SJCRH30 (cell line): ENCODE measurements at regions not wholly inside any gene's neighbourhood (a gene's known extent, or its start where the extent isn't known, plus 50 kb on each side); places are given as distances from the start of the nearest gene placed in this dataset.

ENCODE experiments used
- DNase-seq, 2 experiments: peaks; one replicate each; pipeline ENCODE4 v3.0.0-alpha.2; 2015 to 2020
- H3K27ac ChIP-seq: fragments of 250-450 bp; sonication (Bioruptor Pico); 2 replicates; pipeline ENCODE4 v1.5.1; 2020; ENCODE audit warnings: mild to moderate bottlenecking, moderate library complexity
- H3K27me3 ChIP-seq: fragments of 250-450 bp; sonication (Bioruptor Pico); 2 replicates; pipeline ENCODE4 v1.5.1; 2020; ENCODE audit warnings: mild to moderate bottlenecking, moderate library complexity
- H3K36me3 ChIP-seq: fragments of 250-450 bp; sonication (Bioruptor Pico); 2 replicates; pipeline ENCODE4 v1.5.1; 2020; ENCODE audit warnings: mild to moderate bottlenecking, moderate library complexity
- H3K4me1 ChIP-seq: fragments of 250-450 bp; sonication (Bioruptor Pico); 2 replicates; pipeline ENCODE4 v1.5.1; 2020; ENCODE audit warnings: mild to moderate bottlenecking, moderate library complexity
- H3K4me3 ChIP-seq: fragments of 250-450 bp; sonication (Bioruptor Pico); 2 replicates; pipeline ENCODE4 v1.5.1; 2020; ENCODE audit warnings: mild to moderate bottlenecking, moderate library complexity
- H3K9me3 ChIP-seq: fragments of 250-450 bp; sonication (Bioruptor Pico); replicated peaks from 2 replicates; pipeline ENCODE4 v1.5.1; 2020; ENCODE audit warnings: mild to moderate bottlenecking, moderate library complexity

DNA sequence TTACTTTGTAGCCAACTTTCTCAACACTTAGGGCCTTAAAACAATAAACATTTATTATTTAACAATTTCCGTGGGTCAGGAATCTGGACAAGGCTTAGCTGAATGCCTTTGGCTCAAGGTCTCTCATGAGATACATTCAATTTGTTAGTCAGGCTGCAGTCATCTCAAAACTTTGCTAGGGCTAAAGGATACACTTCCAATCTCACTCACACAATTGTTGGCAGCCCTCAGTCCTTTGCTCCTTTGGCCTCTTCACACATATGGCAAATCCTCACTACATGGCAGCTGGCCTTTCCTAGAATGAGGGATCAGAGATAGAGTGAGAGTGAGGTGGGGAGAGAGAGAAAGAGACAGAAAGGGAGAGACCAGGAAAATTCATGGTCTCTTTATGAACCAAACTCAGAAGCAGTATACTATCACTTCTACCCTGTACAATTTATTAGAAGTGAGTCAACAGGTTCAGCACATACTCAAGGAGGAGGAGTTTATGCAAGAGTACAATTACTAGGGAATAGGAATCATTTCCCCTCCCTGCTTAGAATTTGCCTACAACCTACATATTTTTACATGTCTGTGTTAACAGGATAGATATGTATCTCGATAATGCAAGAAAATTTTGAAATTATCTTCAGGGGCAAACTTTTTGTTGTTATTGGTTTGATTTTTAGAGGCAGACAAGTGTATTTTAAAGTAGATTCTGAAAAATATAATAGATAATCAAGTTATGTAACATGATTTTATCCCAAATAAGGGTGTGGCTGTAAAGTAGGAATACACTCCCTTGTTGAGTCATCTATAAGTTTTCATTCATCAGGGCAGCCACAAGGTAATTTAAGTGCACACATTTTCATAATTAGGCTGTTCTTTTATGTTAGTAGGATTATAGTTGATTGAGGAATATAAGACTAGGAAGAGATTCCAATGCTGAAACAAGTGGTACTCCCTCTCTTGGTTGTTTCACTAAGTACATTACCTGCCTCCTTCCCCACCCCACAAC is 85.9 kb upstream of the HMGCLL1 start:
- Histone ChIP-seq H3K36me3 (no peaks in the 10 kb centered on the region), H3K27me3 (no peaks in the 10 kb centered on the region), H3K4me3 (no peak overlapping the region), H3K27ac (no peak overlapping the region), H3K9me3 (no peaks in the 10 kb centered on the region), H3K4me1 (no peaks in the 10 kb centered on the region)
- DNase-seq = no peak

DNA sequence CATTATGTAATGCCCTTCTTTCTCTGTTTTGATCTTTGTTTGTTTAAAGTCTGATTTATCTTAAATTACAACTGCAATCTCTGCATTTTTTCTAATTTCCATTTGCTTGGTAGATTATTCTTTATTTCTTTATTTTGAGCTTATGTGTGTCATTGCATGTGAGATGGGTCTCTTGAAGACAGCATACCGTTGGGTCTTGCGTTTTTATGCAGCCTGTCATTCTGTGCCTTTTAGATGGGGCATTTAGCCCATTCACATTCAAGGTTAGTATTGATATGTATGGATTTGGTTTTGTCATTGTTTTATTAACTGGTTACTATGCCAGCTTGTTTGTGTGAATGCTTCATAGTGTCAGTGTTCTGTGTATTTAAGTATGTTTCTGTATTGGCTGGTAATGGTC is 84.9 kb upstream of the HMGCLL1 start:
- H3K9me3 ChIP-seq = no peaks in the 10 kb centered on the region
- H3K4me1 ChIP-seq = no peaks in the 10 kb centered on the region
- no peaks in the 10 kb centered on the region for H3K36me3 ChIP-seq
- H3K4me3 ChIP-seq = no peak overlapping the region
- DNase-seq = no peak
- H3K27me3 ChIP-seq = no peaks in the 10 kb centered on the region
- H3K27ac ChIP-seq = no peak overlapping the region

DNA sequence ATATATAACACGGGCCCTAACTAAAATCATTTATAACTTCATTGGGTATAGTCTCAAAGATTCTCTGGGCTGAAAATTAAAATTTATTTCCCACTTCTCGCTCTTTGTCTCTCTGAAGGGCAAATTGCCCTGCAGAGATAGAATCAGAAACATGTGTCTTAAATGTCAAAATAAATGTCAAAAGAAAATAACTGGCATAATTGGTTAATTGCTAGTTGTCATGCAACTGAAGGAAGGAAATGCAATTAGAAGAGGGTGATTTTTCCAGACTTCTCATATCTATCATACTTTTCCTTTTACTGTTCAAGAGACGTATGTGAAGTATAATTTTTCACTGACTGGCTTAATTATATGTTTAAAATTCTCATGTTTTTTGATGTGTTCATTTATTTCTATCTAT is 80.3 kb upstream of the HMGCLL1 start:
- Histone ChIP-seq H3K27ac (no peak overlapping the region), H3K9me3 (no peaks in the 10 kb centered on the region), H3K4me1 (no peaks in the 10 kb centered on the region)

DNA sequence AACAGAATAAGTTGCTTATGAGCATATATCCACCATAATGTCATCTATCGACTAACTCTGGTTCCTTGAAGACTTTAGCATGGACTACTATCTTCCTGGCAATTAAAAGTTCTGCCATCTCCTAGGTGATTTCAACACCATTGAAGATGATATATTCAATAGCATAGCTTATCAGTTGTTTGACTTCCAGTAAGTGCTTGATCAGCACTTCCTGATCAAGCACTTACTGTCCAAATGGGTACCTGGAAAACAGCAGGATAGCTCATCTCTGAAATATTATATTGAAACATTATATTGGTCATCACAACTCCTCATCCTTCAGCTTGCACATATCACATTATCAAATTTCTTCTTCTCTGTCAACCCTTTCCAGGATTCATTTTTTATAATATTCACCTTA is 75.5 kb upstream of the HMGCLL1 start:
- DNase-seq = no peak
- Histone ChIP-seq H3K4me3 (no peak overlapping the region), H3K9me3 (no peaks in the 10 kb centered on the region), H3K4me1 (no peaks in the 10 kb centered on the region), H3K36me3 (no peaks in the 10 kb centered on the region), H3K27ac (no peak overlapping the region), H3K27me3 (no peaks in the 10 kb centered on the region)

More for the DNA sequence above, 80.3 kb upstream of the HMGCLL1 start:
- DNase-seq = no peak
- Histone ChIP-seq H3K27me3 (no peaks in the 10 kb centered on the region), H3K36me3 (no peaks in the 10 kb centered on the region), H3K4me3 (no peak overlapping the region)

DNA sequence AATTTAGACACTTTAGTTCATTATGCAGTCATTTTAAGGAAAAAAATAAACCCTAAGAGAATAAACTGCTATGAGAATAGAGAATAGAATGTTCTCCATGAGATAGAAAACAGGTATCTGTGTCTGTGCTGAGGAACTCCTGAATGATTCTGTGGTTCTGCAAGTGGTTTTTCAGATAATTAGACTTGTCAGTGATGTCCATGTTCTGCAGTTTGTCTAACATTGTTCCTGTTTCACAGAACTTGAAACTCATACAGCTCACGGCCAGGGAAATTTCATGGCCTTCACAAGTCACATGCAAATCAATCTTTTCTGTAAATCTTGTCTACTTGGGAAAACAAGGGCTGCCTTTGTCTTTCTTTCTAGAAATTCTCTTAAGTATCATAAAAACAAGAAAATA is 73.4 kb upstream of the HMGCLL1 start:
- H3K27ac ChIP-seq = no peak overlapping the region
- no peaks in the 10 kb centered on the region for H3K27me3 ChIP-seq
- no peaks in the 10 kb centered on the region for H3K9me3 ChIP-seq

DNA sequence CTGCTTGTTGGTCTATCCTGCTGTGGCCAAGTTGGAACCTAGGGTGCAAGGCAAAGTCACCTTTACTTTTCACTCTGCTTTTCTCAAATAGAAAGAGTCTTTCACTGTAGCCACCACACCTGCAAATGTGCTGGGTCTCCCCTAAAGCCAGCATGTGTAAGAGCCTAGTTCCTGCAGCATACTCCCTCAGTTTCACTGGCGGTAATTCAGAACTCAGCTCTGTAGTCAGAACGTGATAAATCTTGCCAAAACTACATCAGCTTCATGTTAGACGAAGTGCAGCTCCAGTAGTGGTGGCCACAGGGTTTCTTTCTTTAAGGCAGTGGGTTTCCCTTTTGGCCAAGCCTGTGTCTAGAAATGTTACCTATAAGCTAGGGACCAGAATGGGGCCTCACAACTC is 72.0 kb upstream of the HMGCLL1 start:
- no peaks in the 10 kb centered on the region for H3K27me3 ChIP-seq
- H3K4me3 ChIP-seq = no peak overlapping the region
- no peak for DNase-seq
- H3K36me3 ChIP-seq = no peaks in the 10 kb centered on the region
- peaks cover 2% of the 10 kb centered on the region; the same call in 1 of the 2 replicates for H3K9me3 ChIP-seq
- H3K4me1 ChIP-seq = no peaks in the 10 kb centered on the region
- no peak overlapping the region for H3K27ac ChIP-seq

More for the DNA sequence above, 73.4 kb upstream of the HMGCLL1 start:
- Histone ChIP-seq H3K36me3 (no peaks in the 10 kb centered on the region), H3K4me3 (no peak overlapping the region), H3K4me1 (no peaks in the 10 kb centered on the region)
- no peak for DNase-seq

DNA sequence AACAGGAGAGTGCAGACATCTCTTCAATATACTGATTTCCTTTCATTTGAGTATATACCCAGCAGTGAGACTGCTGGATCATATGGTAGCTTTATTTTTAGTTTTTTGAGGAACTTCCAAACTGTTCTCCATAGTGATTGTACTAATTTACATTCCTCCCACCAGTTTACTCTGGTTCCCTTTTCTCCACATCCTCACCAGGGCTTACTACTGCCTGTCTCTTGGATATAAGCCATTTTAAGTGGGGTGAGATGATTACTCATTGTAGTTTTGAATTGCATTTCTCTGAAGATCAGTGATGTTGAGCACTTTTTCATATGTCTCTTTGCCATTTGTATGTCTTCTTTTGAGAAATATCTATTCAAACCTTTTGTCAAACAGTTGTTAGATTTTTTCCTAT is 64.9 kb upstream of the HMGCLL1 start:
- H3K27me3 ChIP-seq = no peaks in the 10 kb centered on the region
- H3K27ac ChIP-seq = no peak overlapping the region

DNA sequence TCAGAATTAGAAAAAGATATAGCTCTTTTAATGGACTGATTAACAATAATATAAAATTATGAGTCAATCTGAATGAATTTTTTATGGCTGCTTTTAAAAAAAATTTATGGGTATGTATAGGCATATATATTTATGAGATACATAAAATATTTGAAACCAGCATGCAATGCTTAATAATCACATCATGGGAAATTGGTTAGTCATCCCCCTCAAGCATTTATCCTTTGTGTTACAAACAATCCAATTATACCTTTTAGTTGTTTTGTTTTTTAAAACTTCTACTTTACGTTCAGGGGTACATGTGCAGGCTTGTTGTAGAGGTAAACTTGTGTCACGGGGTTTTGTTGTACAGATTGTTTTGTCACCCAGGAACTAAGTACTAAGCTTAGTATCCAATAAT is 63.4 kb upstream of the HMGCLL1 start:
- Histone ChIP-seq H3K4me1 (no peaks in the 10 kb centered on the region; the same call in 1 of the 2 replicates), H3K4me3 (no peak overlapping the region), H3K36me3 (no peaks in the 10 kb centered on the region), H3K27ac (no peak overlapping the region), H3K27me3 (no peaks in the 10 kb centered on the region), H3K9me3 (peaks cover 5% of the 10 kb centered on the region)
- no peak for DNase-seq

More for the DNA sequence above, 64.9 kb upstream of the HMGCLL1 start:
- no peaks in the 10 kb centered on the region for H3K4me1 ChIP-seq
- H3K36me3 ChIP-seq = no peaks in the 10 kb centered on the region
- DNase-seq = no peak
- H3K9me3 ChIP-seq = peaks cover 5% of the 10 kb centered on the region
- no peak overlapping the region for H3K4me3 ChIP-seq

DNA sequence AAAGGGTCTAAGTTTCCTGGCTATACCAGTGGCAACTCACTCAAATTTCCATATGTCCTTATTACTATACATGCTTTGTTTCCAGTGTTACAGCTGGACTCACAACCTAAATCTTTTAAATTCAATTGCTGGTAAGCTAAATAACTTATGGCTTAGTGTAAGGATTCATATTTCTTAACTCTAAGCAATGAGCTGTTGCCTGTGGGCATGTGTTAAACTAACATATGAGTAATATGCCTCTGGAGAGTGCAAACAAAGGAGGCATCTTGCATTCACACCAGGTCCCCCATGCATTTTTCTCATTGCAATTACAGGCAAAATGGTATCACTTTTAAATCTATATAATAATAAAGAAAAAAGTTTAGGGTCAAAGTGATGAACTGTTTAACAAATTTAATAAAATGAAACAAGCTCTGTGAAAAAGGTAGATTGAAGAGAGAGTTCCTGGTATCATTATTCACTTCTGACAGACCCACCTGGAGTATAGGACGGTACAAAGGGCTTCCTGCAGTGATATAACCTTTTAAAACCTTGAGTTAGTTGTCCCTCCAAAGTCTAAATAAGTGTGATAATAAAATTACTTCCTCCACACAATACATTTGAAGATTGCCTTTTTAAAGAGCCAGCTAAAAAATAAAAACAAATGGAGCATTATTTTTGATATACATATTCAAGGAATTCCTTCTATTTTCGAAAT is 57.6 kb upstream of the HMGCLL1 start:
- Histone ChIP-seq H3K36me3 (no peaks in the 10 kb centered on the region), H3K9me3 (peaks cover 2% of the 10 kb centered on the region; the same call in 1 of the 2 replicates), H3K4me3 (no peak overlapping the region), H3K27ac (peak overlapping the region; percentile 27), H3K27me3 (no peaks in the 10 kb centered on the region), H3K4me1 (peaks cover 15% of the 10 kb centered on the region)
- peak; percentile 53 to 82 for DNase-seq

DNA sequence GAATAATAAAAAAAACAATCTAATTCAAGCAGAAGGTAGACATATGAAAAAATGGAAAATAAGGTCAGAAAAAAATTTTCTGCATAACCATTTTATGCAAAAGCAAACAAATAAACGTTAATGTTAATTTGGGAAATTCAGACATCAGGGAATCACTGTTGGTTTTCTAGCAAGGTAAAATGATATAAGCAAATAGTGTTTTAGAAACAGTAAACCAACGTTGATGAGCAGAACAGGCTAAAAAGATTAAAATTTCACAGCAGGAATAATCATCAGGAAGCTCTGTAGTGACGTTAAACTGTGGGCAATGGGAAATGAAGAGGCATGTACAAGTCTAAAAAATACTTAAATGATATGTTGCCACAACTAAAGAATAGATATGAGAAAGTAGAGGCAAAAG is 54.5 kb upstream of the HMGCLL1 start:
- Histone ChIP-seq H3K4me3 (no peak overlapping the region), H3K4me1 (peaks cover 15% of the 10 kb centered on the region), H3K27me3 (no peaks in the 10 kb centered on the region), H3K9me3 (peaks cover 2% of the 10 kb centered on the region; the same call in 1 of the 2 replicates), H3K27ac (no peak overlapping the region), H3K36me3 (no peaks in the 10 kb centered on the region)
- DNase-seq = no peak

DNA sequence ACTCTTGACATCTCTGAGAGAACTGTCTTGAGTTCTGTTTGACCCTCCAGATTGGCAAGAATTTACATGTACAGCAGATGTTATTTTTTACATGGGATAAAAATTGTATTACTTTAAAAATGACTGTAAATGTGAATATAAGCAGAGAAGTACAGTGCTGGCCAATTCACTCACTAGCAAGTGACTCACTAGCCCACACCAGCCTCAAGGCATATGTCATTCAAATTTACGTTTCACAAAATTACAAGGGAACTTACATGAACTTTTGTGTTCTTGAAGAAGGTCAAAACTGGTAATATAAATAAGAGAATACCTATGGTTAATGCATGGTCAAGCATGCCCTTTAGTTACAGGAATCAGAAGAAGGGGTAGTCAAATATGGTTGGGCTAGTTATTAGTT is 54.0 kb upstream of the HMGCLL1 start:
- H3K27ac ChIP-seq = no peak overlapping the region
- peaks cover 2% of the 10 kb centered on the region; the same call in 1 of the 2 replicates for H3K9me3 ChIP-seq
- H3K4me3 ChIP-seq = no peak overlapping the region
- DNase-seq = no peak
- H3K4me1 ChIP-seq = peaks cover 15% of the 10 kb centered on the region
- no peaks in the 10 kb centered on the region for H3K36me3 ChIP-seq
- no peaks in the 10 kb centered on the region for H3K27me3 ChIP-seq
